ENCODE measurements at regions not wholly inside any gene's neighbourhood (a gene's known extent, or its start where the extent isn't known, plus 50 kb on each side); places are given as distances from the start of the nearest gene placed in this dataset.
"Not testable (repeated sequence)": the region's sequence is repeated elsewhere in the genome, so short reads cannot be mapped to it uniquely, and the experiment has no call there.

GRCh38 chr21:35578347-35578782 is 482.0 kb downstream of the SETD4 start:
- intact Hi-C loops (cut with micrococcal nuclease), result no loop called here

- intact Hi-C loops (cut with micrococcal nuclease), result no loop called here
Measured at GRCh38 chr21:35575280-35575915, 484.9 kb downstream of the SETD4 start.

GRCh38 chr21:35573472-35574374 is 486.6 kb downstream of the SETD4 start:
- intact Hi-C loops (cut with micrococcal nuclease), result no loop called here

- intact Hi-C loops (cut with micrococcal nuclease), result no loop called here
Measured at GRCh38 chr21:35571910-35572309, 488.4 kb downstream of the SETD4 start.

- intact Hi-C loops (cut with micrococcal nuclease), result no loop called here
Measured at GRCh38 chr21:35568643-35569042, 491.7 kb downstream of the SETD4 start.

GRCh38 chr21:35566874-35567273 is 493.5 kb downstream of the SETD4 start:
- intact Hi-C loops (cut with micrococcal nuclease), result no loop called here

GRCh38 chr21:35565204-35565611 is 495.1 kb downstream of the SETD4 start:
- intact Hi-C loops (cut with micrococcal nuclease), result no loop called here

- intact Hi-C loops (cut with micrococcal nuclease), result no loop called here
Measured at GRCh38 chr21:35563885-35564451, 496.4 kb downstream of the SETD4 start.

- intact Hi-C loops (cut with micrococcal nuclease), result no loop called here
Measured at GRCh38 chr21:35562876-35563275, 497.4 kb downstream of the SETD4 start.

GRCh38 chr21:35561116-35561515 is 499.2 kb downstream of the SETD4 start:
- intact Hi-C loops (cut with micrococcal nuclease), result no loop called here

GRCh38 chr21:35559829-35560225 is 500.5 kb downstream of the SETD4 start:
- intact Hi-C loops (cut with micrococcal nuclease), result no loop called here

GRCh38 chr21:35559128-35559828 is 501.0 kb downstream of the SETD4 start:
- intact Hi-C loops (cut with micrococcal nuclease), result no loop called here

- intact Hi-C loops (cut with micrococcal nuclease), result no loop called here
Measured at GRCh38 chr21:35556536-35556935, 503.8 kb downstream of the SETD4 start.

GRCh38 chr21:35552483-35552882 is 503.4 kb upstream of the RUNX1 start:
- intact Hi-C loops (cut with micrococcal nuclease), result not testable (repeated sequence)

GRCh38 chr21:35548904-35549615 is 500.0 kb upstream of the RUNX1 start:
- intact Hi-C loops (cut with micrococcal nuclease), result no loop called here

GRCh38 chr21:35547946-35548774 is 499.1 kb upstream of the RUNX1 start:
- intact Hi-C loops (cut with micrococcal nuclease), result no loop called here

GRCh38 chr21:35543746-35544145 is 494.6 kb upstream of the RUNX1 start:
- intact Hi-C loops (cut with micrococcal nuclease), result no loop called here

GRCh38 chr21:35540950-35541638 is 492.0 kb upstream of the RUNX1 start:
- intact Hi-C loops (cut with micrococcal nuclease), result no loop called here

- intact Hi-C loops (cut with micrococcal nuclease), result no loop called here
Measured at GRCh38 chr21:35538386-35538785, 489.3 kb upstream of the RUNX1 start.

GRCh38 chr21:35537604-35538003 is 488.5 kb upstream of the RUNX1 start:
- intact Hi-C loops (cut with micrococcal nuclease), result no loop called here
